ENCODE measurements at regions not wholly inside any gene's neighbourhood (a gene's known extent, or its start where the extent isn't known, plus 50 kb on each side); places are given as distances from the start of the nearest gene placed in this dataset.

DNA sequence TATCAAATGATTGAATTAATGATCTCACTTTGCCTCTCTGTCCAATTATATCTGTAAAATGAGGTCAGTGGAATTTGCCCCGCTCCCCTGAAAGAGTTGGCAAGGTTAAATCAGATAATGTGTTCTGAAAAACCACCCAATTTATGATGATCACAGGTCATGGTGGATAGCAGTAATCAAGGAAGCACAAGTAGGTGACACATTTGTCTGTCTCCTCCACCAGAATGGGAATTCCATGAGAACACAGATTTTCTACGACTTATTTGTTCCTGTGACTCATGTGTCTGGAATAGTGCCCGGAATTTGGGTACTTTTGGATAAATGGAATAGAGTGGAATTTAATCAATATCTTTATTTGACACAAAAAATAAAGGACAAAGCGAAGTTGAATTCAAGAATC is 220.9 kb upstream of the SUCLG2 start:
- TF ChIP-seq, protein P1, sequence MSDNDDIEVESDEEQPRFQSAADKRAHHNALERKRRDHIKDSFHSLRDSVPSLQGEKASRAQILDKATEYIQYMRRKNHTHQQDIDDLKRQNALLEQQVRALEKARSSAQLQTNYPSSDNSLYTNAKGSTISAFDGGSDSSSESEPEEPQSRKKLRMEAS (IDR thresholded peaks at IDR 0.05; ENCODE audit: low read depth), result no peak
- TF ChIP-seq, protein P2, sequence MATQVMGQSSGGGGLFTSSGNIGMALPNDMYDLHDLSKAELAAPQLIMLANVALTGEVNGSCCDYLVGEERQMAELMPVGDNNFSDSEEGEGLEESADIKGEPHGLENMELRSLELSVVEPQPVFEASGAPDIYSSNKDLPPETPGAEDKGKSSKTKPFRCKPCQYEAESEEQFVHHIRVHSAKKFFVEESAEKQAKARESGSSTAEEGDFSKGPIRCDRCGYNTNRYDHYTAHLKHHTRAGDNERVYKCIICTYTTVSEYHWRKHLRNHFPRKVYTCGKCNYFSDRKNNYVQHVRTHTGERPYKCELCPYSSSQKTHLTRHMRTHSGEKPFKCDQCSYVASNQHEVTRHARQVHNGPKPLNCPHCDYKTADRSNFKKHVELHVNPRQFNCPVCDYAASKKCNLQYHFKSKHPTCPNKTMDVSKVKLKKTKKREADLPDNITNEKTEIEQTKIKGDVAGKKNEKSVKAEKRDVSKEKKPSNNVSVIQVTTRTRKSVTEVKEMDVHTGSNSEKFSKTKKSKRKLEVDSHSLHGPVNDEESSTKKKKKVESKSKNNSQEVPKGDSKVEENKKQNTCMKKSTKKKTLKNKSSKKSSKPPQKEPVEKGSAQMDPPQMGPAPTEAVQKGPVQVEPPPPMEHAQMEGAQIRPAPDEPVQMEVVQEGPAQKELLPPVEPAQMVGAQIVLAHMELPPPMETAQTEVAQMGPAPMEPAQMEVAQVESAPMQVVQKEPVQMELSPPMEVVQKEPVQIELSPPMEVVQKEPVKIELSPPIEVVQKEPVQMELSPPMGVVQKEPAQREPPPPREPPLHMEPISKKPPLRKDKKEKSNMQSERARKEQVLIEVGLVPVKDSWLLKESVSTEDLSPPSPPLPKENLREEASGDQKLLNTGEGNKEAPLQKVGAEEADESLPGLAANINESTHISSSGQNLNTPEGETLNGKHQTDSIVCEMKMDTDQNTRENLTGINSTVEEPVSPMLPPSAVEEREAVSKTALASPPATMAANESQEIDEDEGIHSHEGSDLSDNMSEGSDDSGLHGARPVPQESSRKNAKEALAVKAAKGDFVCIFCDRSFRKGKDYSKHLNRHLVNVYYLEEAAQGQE (IDR thresholded peaks at IDR 0.05; ENCODE audit: low read depth, low read length), result no peak
- no peak for TF ChIP-seq POLR2AphosphoS5 (IDR thresholded peaks at IDR 0.05; ENCODE audit: low read depth, low read length)
